Heart left ventricle (tissue), 16 donors: ENCODE measurements at regions not wholly inside any gene's neighbourhood (a gene's known extent, or its start where the extent isn't known, plus 50 kb on each side); places are given as distances from the start of the nearest gene placed in this dataset.
A peak's percentile ranks its signal among the peaks of the same experiment; 100 is the strongest.

ENCODE experiments used
- ATAC-seq, 4 donors: fragments of 200-7000 bp; cut with Tn5 transposase; one replicate each; pipeline ENCODE4 v1.9.1; 2020 to 2022; ENCODE audit warnings: moderate library complexity in 4 of 4, mild to moderate bottlenecking in 3 of 4, moderate number of reproducible peaks in 1 of 4
- DNase-seq, 5 donors: peaks; one replicate each; pipeline ENCODE4 v3.0.0-alpha.2; 2020
- H3K27ac ChIP-seq, 12 donors: fragments of 200-600 bp; sonication (generic) in 4 of 12; one replicate each; pipeline versions ENCODE4 v1.5.0 to v1.8.0; 2016 to 2022; ENCODE audit warnings: mild to moderate bottlenecking in 2 of 12
- H3K27me3 ChIP-seq, 9 donors: fragments of 200-600 bp; sonication (generic) in 2 of 9; one replicate each; pipeline versions ENCODE4 v1.5.1 to v1.8.0; 2016 to 2022; ENCODE audit warnings: mild to moderate bottlenecking in 3 of 9
- H3K36me3 ChIP-seq, 9 donors: fragments of 200-600 bp; sonication (generic) in 2 of 9; one replicate each; pipeline versions ENCODE4 v1.5.0 to v1.8.0; 2018 to 2022; ENCODE audit warnings: mild to moderate bottlenecking in 2 of 9
- H3K4me1 ChIP-seq, 12 donors: fragments of 200-600 bp; sonication (generic) in 4 of 12; one replicate each; pipeline versions ENCODE4 v1.5.0 to v1.8.0; 2016 to 2022; ENCODE audit warnings: mild to moderate bottlenecking in 3 of 12
- H3K4me3 ChIP-seq, 12 donors: fragments of 200-600 bp; sonication (generic) in 4 of 12; one replicate each; pipeline versions ENCODE4 v1.5.0 to v1.8.0; 2017 to 2022; ENCODE audit warnings: mild to moderate bottlenecking in 9 of 12, moderate library complexity in 4 of 12
- H3K9me3 ChIP-seq, 12 donors: fragments of 200-600 bp; sonication (generic) in 4 of 12; one replicate each; pipeline versions ENCODE4 v1.5.0 to v1.8.0; 2016 to 2022; ENCODE audit warnings: mild to moderate bottlenecking in 1 of 12
- CTCF ChIP-seq, 12 donors: fragments of 200-600 bp; sonication (generic) in 4 of 12; IDR thresholded peaks; one replicate each; pipeline versions ENCODE4 v1.5.0 to v1.8.0; 2018 to 2022; ENCODE audit warnings: antibody characterized with exemption in 12 of 12, mild to moderate bottlenecking in 5 of 12
- POLR2A ChIP-seq, 2 donors: fragments of 450-650 bp; IDR thresholded peaks; one replicate each; pipeline ENCODE4 v1.6.1; 2017; ENCODE audit warnings: antibody characterized with exemption in 2 of 2, mild to moderate bottlenecking in 2 of 2, moderate library complexity in 2 of 2
- WGBS, 4 donors: extraction: QIAGEN DNeasy Blood & Tissue Kit in 2 of 4; methylation state at CpG; one replicate each; pipeline versions ENCODE4 v1.1.5 to v1.1.7; 2013 to 2018; 5-methylcytosine and 5-hydroxymethylcytosine counted together
- intact Hi-C, 10 donors: fragments of 100-400 bp; cut with DNase I; formaldehyde crosslinking; loops; one replicate each; pipeline versions ENCODE4 v1.11.1 to v1.14.2; 2022
- donor health status: ischemic (EF 13 %, LVEDD 7.1; RV severe dilation, severe dysfunction).
- donor health status: healthy with polysubstance abuse.
- donor health status: DM: no; HTN: yes; CAD: no.
- donor health status: DM: no; HTN: no; CAD: no.
- donor health status: ischemic (EF 25% LVEDD 6.9; RV normal size, moderate dysfunction).
- donor health status: ischemic (EF 25% LVEDD 5.7; RV mildly dilated, moderate dysfunction).
- donor health status: healthy.
- donor health status: DM: yes; HTN: yes; CAD: no.
- donor health status: ischemic (EF 35%, LVEDD 5.7; RV mildly dilated, moderate dysfunction).
- donor health status: nonischemic (EF 11% LVEDD 7.7; RV severe dilation, severe dysfunction).
- donor health status: DM: yes; HTN: yes; CAD: no.
- donor health status: PGD.
- donor health status: ischemic (EF 29% LVEDD 5.4; RV normal size, mild dysfunction).
- donor health status: nonischemic (EF 23%, LVEDD 6.1; RV moderate dilation, normal function).

GRCh38 chr6:43951756-43952675, 175.2 kb downstream of the MRPL14 start:
- DNase-seq (no peak), ATAC-seq (no peak)
- H3K4me3 ChIP-seq: no peak overlapping the region
- H3K36me3 ChIP-seq: no peaks in the 10 kb centered on the region
- H3K27ac ChIP-seq: peak overlapping the region in 6 of 12 donors; percentile 24 to 98 (median 72)
- peaks cover 0 to 33% (median 4%) of the 10 kb centered on the region in 12 donors for H3K4me1 ChIP-seq
- H3K9me3 ChIP-seq: peaks cover 0 to 10% (median 0%) of the 10 kb centered on the region in 12 donors
- WGBS, 4 donors: 83 to 94% (median 91%) methylated on average over 7 to 8 of the region's 8 CpGs
- TF ChIP-seq CTCF (IDR thresholded peaks at IDR 0.05) (peak in 3 of 12 donors; percentile 6 to 17 (median 9)), POLR2A (IDR thresholded peaks at IDR 0.05) (no peak)
- intact Hi-C loops: loop anchor here in 9 of 10 donors (1.0 to 10.0 kb wide), 16 partner anchors 40 to 287 kb away; partner anchors contain the start of gene VEGFA (in 4 of the 9)
- peaks cover 0 to 7% (median 0%) of the 10 kb centered on the region in 9 donors for H3K27me3 ChIP-seq

- Histone ChIP-seq H3K27me3 (peaks cover 0 to 7% (median 0%) of the 10 kb centered on the region in 9 donors), H3K4me3 (no peak overlapping the region), H3K4me1 (peaks cover 0 to 33% (median 4%) of the 10 kb centered on the region in 12 donors), H3K36me3 (no peaks in the 10 kb centered on the region), H3K9me3 (peaks cover 0 to 9% (median 0%) of the 10 kb centered on the region in 12 donors), H3K27ac (peak overlapping the region in 6 of 12 donors; percentile 24 to 98 (median 72))
- WGBS, 4 donors: 50 to 86% (median 70%) methylated on average over 1 to 5 of the region's 5 CpGs
- TF ChIP-seq CTCF (IDR thresholded peaks at IDR 0.05): peak; percentile 29 to 66 (median 50)
- no peak for TF ChIP-seq POLR2A (IDR thresholded peaks at IDR 0.05)
- ATAC-seq (peak; percentile 49 to 67 (median 55)), DNase-seq (peak in 4 of 5 donors; percentile 58 to 83 (median 67))
- intact Hi-C loops: loop anchor here in 9 of 10 donors (1.0 to 10.0 kb wide), 13 partner anchors 41 to 286 kb away; partner anchors contain the start of gene VEGFA (in 3 of the 9)
These were observed 176.0 kb downstream of the MRPL14 start for GRCh38 chr6:43951063-43951755.

GRCh38 chr6:43950731-43951062, 176.6 kb downstream of the MRPL14 start:
- Histone ChIP-seq H3K36me3 (no peaks in the 10 kb centered on the region), H3K27me3 (peaks cover 0 to 7% (median 0%) of the 10 kb centered on the region in 9 donors), H3K4me1 (peaks cover 0 to 33% (median 4%) of the 10 kb centered on the region in 12 donors), H3K4me3 (no peak overlapping the region), H3K9me3 (peaks cover 0 to 10% (median 2%) of the 10 kb centered on the region in 12 donors), H3K27ac (peak overlapping the region in 1 of 12 donors; percentile 92)
- no peak for TF ChIP-seq POLR2A (IDR thresholded peaks at IDR 0.05)
- WGBS, 4 donors: 83 to 91% (median 88%) methylated on average over 3 of the region's 3 CpGs
- ATAC-seq: no peak
- intact Hi-C loops: loop anchor here in 9 of 10 donors (1.0 to 10.0 kb wide), 14 partner anchors 42 to 286 kb away; partner anchors contain the start of gene VEGFA (in 3 of the 9)
- no peak for DNase-seq

- Histone ChIP-seq H3K27ac (no peak overlapping the region), H3K4me3 (no peak overlapping the region), H3K36me3 (no peaks in the 10 kb centered on the region), H3K9me3 (peaks cover 0 to 16% (median 8%) of the 10 kb centered on the region in 12 donors), H3K4me1 (peaks cover 0 to 31% (median 4%) of the 10 kb centered on the region in 12 donors), H3K27me3 (peaks cover 0 to 7% (median 0%) of the 10 kb centered on the region in 9 donors)
- intact Hi-C loops: loop anchor here in 9 of 10 donors (1.0 to 10.0 kb wide), 13 partner anchors 42 to 285 kb away; partner anchors contain the start of gene VEGFA (in 3 of the 9)
- DNase-seq (no peak), ATAC-seq (no peak)
- WGBS, 4 donors: 88 to 94% (median 90%) methylated on average over 11 of the region's 11 CpGs
- TF ChIP-seq POLR2A (IDR thresholded peaks at IDR 0.05) (no peak), CTCF (IDR thresholded peaks at IDR 0.05) (no peak)
These were observed 177.1 kb downstream of the MRPL14 start for GRCh38 chr6:43950051-43950605.
